Right lobe of liver (tissue), 6 donors: ENCODE measurements at regions not wholly inside any gene's neighbourhood (a gene's known extent, or its start where the extent isn't known, plus 50 kb on each side); places are given as distances from the start of the nearest gene placed in this dataset.

Experiments
- ATAC-seq, 4 donors: fragments of 200-7000 bp; cut with Tn5 transposase; one replicate each; pipeline ENCODE4 v1.9.1; 2020; ENCODE audit warnings: mild to moderate bottlenecking in 4 of 4, moderate library complexity in 4 of 4
- DNase-seq, 3 donors: peaks; one replicate each; pipeline ENCODE4 v3.0.0-alpha.2; 2020
- H3K27ac ChIP-seq, 3 donors: fragments of 200-600 bp; one replicate each; pipeline ENCODE4 v1.8.0; 2022
- H3K27me3 ChIP-seq, 2 donors: fragments of 200-600 bp; one replicate each; pipeline ENCODE4 v1.8.0; 2022
- H3K36me3 ChIP-seq, 4 donors: fragments of 200-600 bp; sonication (generic) in 1 of 4; one replicate each; pipeline versions ENCODE4 v1.5.1 to v1.8.0; 2017 to 2022; ENCODE audit warnings: control low read depth in 1 of 4
- H3K4me1 ChIP-seq, 4 donors: fragments of 200-600 bp; sonication (generic) in 1 of 4; one replicate each; pipeline versions ENCODE4 v1.5.1 to v1.8.0; 2017 to 2022; ENCODE audit warnings: control low read depth in 1 of 4
- H3K4me3 ChIP-seq, 3 donors: fragments of 200-600 bp; one replicate each; pipeline ENCODE4 v1.8.0; 2022
- H3K9me3 ChIP-seq, 4 donors: fragments of 200-600 bp; sonication (generic) in 1 of 4; one replicate each; pipeline versions ENCODE4 v1.5.1 to v1.8.0; 2017 to 2022; ENCODE audit warnings: control low read depth in 1 of 4
- CTCF ChIP-seq, 4 donors: fragments of 200-600 bp in 3 of 4; fragments of 450-650 bp in 1 of 4; IDR thresholded peaks; one replicate each; pipeline versions ENCODE4 v1.5.1 to v1.8.0; 2016 to 2022; ENCODE audit warnings: antibody characterized with exemption in 4 of 4, mild to moderate bottlenecking in 2 of 4
- POLR2A ChIP-seq: fragments of 450-650 bp; IDR thresholded peaks from one replicate; pipeline ENCODE4 v1.6.1; 2017; ENCODE audit warnings: antibody characterized with exemption, mild to moderate bottlenecking
- WGBS: methylation state at CpG from one replicate; pipeline ENCODE4 v1.1.6; 2018; ENCODE audit warnings: low coverage, low lambda C conversion rate; ENCODE audit not compliant: insufficient coverage; ENCODE audit errors: missing lambda C conversion rate; 5-methylcytosine and 5-hydroxymethylcytosine counted together
- intact Hi-C, 2 donors: fragments of 100-400 bp; cut with DNase I; formaldehyde crosslinking; loops; one replicate each; pipeline versions ENCODE4 v1.11.2 to v1.14.1; 2022
- donor health status: DM: no; HTN: yes; CAD: no.
- donor health status: DM: no; HTN: no; CAD: no.
- donor health status: DM: no; HTN: no; CAD: no.
- donor health status: DM: no; HTN: yes; CAD: no.
- donor health status: DM: no; HTN: yes; CAD: no.

- intact Hi-C loops, result no loop called here
- Histone ChIP-seq H3K4me3 (no peak overlapping the region), H3K36me3 (no peaks in the 10 kb centered on the region), H3K27me3 (no peaks in the 10 kb centered on the region), H3K4me1 (no peaks in the 10 kb centered on the region), H3K27ac (no peak overlapping the region), H3K9me3 (no peaks in the 10 kb centered on the region)
- no peak for DNase-seq
- no peak for ATAC-seq
- no peak for TF ChIP-seq POLR2A
- no peak for TF ChIP-seq CTCF (IDR thresholded peaks at IDR 0.05)
- WGBS, result 93% methylated on average over 3 of the region's 4 CpGs
These were observed 371.9 kb downstream of the STK39 start for GRCh38 chr2:167875529-167875928.

- no peak for ATAC-seq
- 83% methylated on average over 2 of the region's 4 CpGs for WGBS
- Histone ChIP-seq H3K36me3 (no peaks in the 10 kb centered on the region), H3K27me3 (no peaks in the 10 kb centered on the region), H3K9me3 (no peaks in the 10 kb centered on the region), H3K4me3 (no peak overlapping the region), H3K4me1 (no peaks in the 10 kb centered on the region), H3K27ac (no peak overlapping the region)
- DNase-seq, result no peak
- TF ChIP-seq CTCF (IDR thresholded peaks at IDR 0.05) (no peak), POLR2A (no peak)
- intact Hi-C loops, result no loop called here
These were observed 372.6 kb downstream of the STK39 start for GRCh38 chr2:167874812-167875211.

GRCh38 chr2:167871286-167871685 lies 376.1 kb downstream of the STK39 start:
- Histone ChIP-seq H3K27ac (no peak overlapping the region), H3K4me3 (no peak overlapping the region), H3K9me3 (no peaks in the 10 kb centered on the region), H3K4me1 (no peaks in the 10 kb centered on the region), H3K27me3 (no peaks in the 10 kb centered on the region), H3K36me3 (no peaks in the 10 kb centered on the region)
- intact Hi-C loops, result no loop called here
- no peak for ATAC-seq
- no peak for TF ChIP-seq POLR2A
- 93% methylated on average over 2 of the region's 2 CpGs for WGBS
- DNase-seq, result no peak

- Histone ChIP-seq H3K4me3 (no peak overlapping the region), H3K27ac (no peak overlapping the region), H3K36me3 (no peaks in the 10 kb centered on the region), H3K4me1 (no peaks in the 10 kb centered on the region), H3K9me3 (no peaks in the 10 kb centered on the region), H3K27me3 (no peaks in the 10 kb centered on the region)
- TF ChIP-seq CTCF (IDR thresholded peaks at IDR 0.05), result no peak
- TF ChIP-seq POLR2A, result no peak
- intact Hi-C loops, result no loop called here
- DNase-seq (no peak), ATAC-seq (no peak)
- WGBS, result 50% methylated on average over 6 of the region's 6 CpGs
These were observed 378.2 kb downstream of the STK39 start for GRCh38 chr2:167869200-167869599.

- H3K4me3 ChIP-seq, result no peak overlapping the region
- no peak for TF ChIP-seq CTCF (IDR thresholded peaks at IDR 0.05)
- no peak for TF ChIP-seq POLR2A
- ATAC-seq (no peak), DNase-seq (no peak)
- 72% methylated on average over 2 of the region's 2 CpGs for whole genome bisulfite sequencing
- no peaks in the 10 kb centered on the region for H3K4me1 ChIP-seq
- H3K27ac ChIP-seq, result no peak overlapping the region
- no peaks in the 10 kb centered on the region for H3K9me3 ChIP-seq
- no peaks in the 10 kb centered on the region for H3K36me3 ChIP-seq
- intact Hi-C loops, result no loop called here
- no peaks in the 10 kb centered on the region for H3K27me3 ChIP-seq
These were observed 384.0 kb downstream of the STK39 start for GRCh38 chr2:167863377-167863776.
